ENCODE measurements at regions not wholly inside any gene's neighbourhood (a gene's known extent, or its start where the extent isn't known, plus 50 kb on each side); places are given as distances from the start of the nearest gene placed in this dataset.

DNA sequence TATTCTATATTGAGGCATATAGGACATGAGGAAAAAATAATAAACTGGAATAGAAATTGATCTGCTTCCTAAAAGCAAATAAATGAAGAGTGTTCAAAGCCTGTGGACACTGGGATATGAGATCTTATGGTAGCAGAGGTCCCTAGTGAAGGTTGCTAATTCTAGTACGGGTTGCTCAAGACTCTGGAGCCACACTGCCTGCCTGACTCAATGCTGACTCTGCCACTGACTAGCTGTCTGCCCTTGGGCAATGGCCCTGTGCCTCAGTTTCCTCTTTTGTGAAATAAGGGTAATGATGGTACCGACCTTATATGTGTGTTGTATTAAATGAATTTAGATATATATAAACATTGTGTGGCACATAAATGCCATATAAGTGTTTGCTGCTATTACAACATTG lies 59.0 kb upstream of the C1orf53 start:
- TF ChIP-seq POLR2AphosphoS5 (IDR thresholded peaks at IDR 0.05; ENCODE audit: low read depth) (no peak), GABPA (IDR thresholded peaks at IDR 0.05; ENCODE audit: low read depth) (no peak)
- TF ChIP-seq, protein P1, sequence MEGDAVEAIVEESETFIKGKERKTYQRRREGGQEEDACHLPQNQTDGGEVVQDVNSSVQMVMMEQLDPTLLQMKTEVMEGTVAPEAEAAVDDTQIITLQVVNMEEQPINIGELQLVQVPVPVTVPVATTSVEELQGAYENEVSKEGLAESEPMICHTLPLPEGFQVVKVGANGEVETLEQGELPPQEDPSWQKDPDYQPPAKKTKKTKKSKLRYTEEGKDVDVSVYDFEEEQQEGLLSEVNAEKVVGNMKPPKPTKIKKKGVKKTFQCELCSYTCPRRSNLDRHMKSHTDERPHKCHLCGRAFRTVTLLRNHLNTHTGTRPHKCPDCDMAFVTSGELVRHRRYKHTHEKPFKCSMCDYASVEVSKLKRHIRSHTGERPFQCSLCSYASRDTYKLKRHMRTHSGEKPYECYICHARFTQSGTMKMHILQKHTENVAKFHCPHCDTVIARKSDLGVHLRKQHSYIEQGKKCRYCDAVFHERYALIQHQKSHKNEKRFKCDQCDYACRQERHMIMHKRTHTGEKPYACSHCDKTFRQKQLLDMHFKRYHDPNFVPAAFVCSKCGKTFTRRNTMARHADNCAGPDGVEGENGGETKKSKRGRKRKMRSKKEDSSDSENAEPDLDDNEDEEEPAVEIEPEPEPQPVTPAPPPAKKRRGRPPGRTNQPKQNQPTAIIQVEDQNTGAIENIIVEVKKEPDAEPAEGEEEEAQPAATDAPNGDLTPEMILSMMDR (IDR thresholded peaks at IDR 0.05; ENCODE audit: insufficient read depth, low read length), result no peak
- TF ChIP-seq, protein P2, sequence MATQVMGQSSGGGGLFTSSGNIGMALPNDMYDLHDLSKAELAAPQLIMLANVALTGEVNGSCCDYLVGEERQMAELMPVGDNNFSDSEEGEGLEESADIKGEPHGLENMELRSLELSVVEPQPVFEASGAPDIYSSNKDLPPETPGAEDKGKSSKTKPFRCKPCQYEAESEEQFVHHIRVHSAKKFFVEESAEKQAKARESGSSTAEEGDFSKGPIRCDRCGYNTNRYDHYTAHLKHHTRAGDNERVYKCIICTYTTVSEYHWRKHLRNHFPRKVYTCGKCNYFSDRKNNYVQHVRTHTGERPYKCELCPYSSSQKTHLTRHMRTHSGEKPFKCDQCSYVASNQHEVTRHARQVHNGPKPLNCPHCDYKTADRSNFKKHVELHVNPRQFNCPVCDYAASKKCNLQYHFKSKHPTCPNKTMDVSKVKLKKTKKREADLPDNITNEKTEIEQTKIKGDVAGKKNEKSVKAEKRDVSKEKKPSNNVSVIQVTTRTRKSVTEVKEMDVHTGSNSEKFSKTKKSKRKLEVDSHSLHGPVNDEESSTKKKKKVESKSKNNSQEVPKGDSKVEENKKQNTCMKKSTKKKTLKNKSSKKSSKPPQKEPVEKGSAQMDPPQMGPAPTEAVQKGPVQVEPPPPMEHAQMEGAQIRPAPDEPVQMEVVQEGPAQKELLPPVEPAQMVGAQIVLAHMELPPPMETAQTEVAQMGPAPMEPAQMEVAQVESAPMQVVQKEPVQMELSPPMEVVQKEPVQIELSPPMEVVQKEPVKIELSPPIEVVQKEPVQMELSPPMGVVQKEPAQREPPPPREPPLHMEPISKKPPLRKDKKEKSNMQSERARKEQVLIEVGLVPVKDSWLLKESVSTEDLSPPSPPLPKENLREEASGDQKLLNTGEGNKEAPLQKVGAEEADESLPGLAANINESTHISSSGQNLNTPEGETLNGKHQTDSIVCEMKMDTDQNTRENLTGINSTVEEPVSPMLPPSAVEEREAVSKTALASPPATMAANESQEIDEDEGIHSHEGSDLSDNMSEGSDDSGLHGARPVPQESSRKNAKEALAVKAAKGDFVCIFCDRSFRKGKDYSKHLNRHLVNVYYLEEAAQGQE (IDR thresholded peaks at IDR 0.05; ENCODE audit: insufficient replicate concordance, low read depth), result no peak
